GM23338 (cell line): ENCODE measurements at regions not wholly inside any gene's neighbourhood (a gene's known extent, or its start where the extent isn't known, plus 50 kb on each side); places are given as distances from the start of the nearest gene placed in this dataset.

Experiments
- ATAC-seq: fragments of 200-7000 bp; cut with Tn5 transposase; 3 replicates; pipeline ENCODE4 v1.9.1; 2020
- DNase-seq: peaks from one replicate; pipeline ENCODE4 v3.0.0-alpha.2; 2015; ENCODE audit warnings: low spot score
- H2AFZ ChIP-seq: fragments of 200-600 bp; sonication (generic); 2 replicates; pipeline ENCODE4 v1.8.0; 2016; ENCODE audit warnings: antibody characterized with exemption, mild to moderate bottlenecking, moderate library complexity
- H3F3A ChIP-seq: fragments of 200-600 bp; sonication (generic); replicated peaks from 2 replicates; pipeline ENCODE4 v1.8.0; 2017; ENCODE audit warnings: antibody characterized with exemption, mixed run types, low read depth
- H3K27ac ChIP-seq: fragments of 200-600 bp; sonication (generic); 2 replicates; pipeline ENCODE4 v1.6.1; 2016; ENCODE audit warnings: low read depth
- H3K27me3 ChIP-seq: fragments of 200-600 bp; sonication (generic); 2 replicates; pipeline ENCODE4 v1.8.0; 2016; ENCODE audit warnings: mild to moderate bottlenecking, mixed run types, moderate library complexity; ENCODE audit not compliant: insufficient read depth
- H3K36me3 ChIP-seq: fragments of 200-600 bp; sonication (generic); 2 replicates; pipeline ENCODE4 v1.8.0; 2016; ENCODE audit warnings: mild to moderate bottlenecking; ENCODE audit not compliant: insufficient read depth
- H3K4me1 ChIP-seq: fragments of 200-600 bp; sonication (generic); 2 replicates; pipeline ENCODE4 v1.8.0; 2016; ENCODE audit warnings: mild to moderate bottlenecking, moderate library complexity; ENCODE audit not compliant: insufficient read depth
- H3K4me2 ChIP-seq: fragments of 200-600 bp; sonication (generic); 2 replicates; pipeline ENCODE4 v1.7.1; 2017; ENCODE audit warnings: mixed run types
- H3K4me3 ChIP-seq: fragments of 200-600 bp; sonication (generic); 2 replicates; pipeline ENCODE4 v1.6.1; 2016; ENCODE audit warnings: mixed run types
- H3K79me2 ChIP-seq: fragments of 200-600 bp; sonication (generic); replicated peaks from 2 replicates; pipeline ENCODE4 v1.8.0; 2017; ENCODE audit warnings: mild to moderate bottlenecking; ENCODE audit not compliant: insufficient read depth
- H3K9me2 ChIP-seq: fragments of 200-600 bp; sonication (generic); 2 replicates; pipeline ENCODE4 v1.8.0; 2017; ENCODE audit not compliant: insufficient read depth
- H4K20me1 ChIP-seq: fragments of 200-600 bp; sonication (generic); replicated peaks from 2 replicates; pipeline ENCODE4 v1.8.0; 2017; ENCODE audit warnings: mild to moderate bottlenecking; ENCODE audit not compliant: insufficient read depth
- H3K27ac Mint-ChIP-seq: 2 replicates; pipeline ENCODE4 v1.8.0; 2020; ENCODE audit warnings: inconsistent platforms, mild to moderate bottlenecking, moderate library complexity, mixed read lengths
- H3K27me3 Mint-ChIP-seq: 3 replicates; pipeline ENCODE4 v1.8.0; 2022; ENCODE audit warnings: low read depth, mild to moderate bottlenecking, moderate library complexity, mixed read lengths, inconsistent platforms; ENCODE audit not compliant: insufficient read depth, poor library complexity
- H3K36me3 Mint-ChIP-seq: 3 replicates; pipeline ENCODE4 v1.8.0; 2021; ENCODE audit warnings: low read depth, mild to moderate bottlenecking, inconsistent platforms, moderate library complexity, mixed read lengths
- H3K4me1 Mint-ChIP-seq: 3 replicates; pipeline ENCODE4 v1.8.0; 2020; ENCODE audit warnings: mild to moderate bottlenecking, inconsistent platforms, mixed read lengths
- H3K4me3 Mint-ChIP-seq: 3 replicates; pipeline ENCODE4 v1.8.0; 2021; ENCODE audit warnings: moderate library complexity, mild to moderate bottlenecking, inconsistent platforms, mixed read lengths
- H3K9me3 Mint-ChIP-seq: 3 replicates; pipeline ENCODE4 v1.8.0; 2020; ENCODE audit warnings: moderate library complexity, mild to moderate bottlenecking, inconsistent platforms, mixed read lengths
- CREB1 ChIP-seq: fragments of 250-450 bp; sonication (Bioruptor Pico); IDR thresholded peaks from 2 replicates; pipeline ENCODE4 v1.5.0; 2020; ENCODE audit warnings: low read depth, mild to moderate bottlenecking, moderate library complexity
- CTCF ChIP-seq, 2 experiments: fragments of 200-600 bp in 1 of 2; sonication (generic) in 1 of 2; conservative IDR thresholded peaks; 2 replicates each; pipeline versions ENCODE4 v1.5.1 to v1.6.1; 2016 to 2017; ENCODE audit warnings: antibody characterized with exemption in 2 of 2, low read depth in 2 of 2, mild to moderate bottlenecking in 2 of 2, moderate library complexity in 1 of 2
- ETS1 ChIP-seq: IDR thresholded peaks from 2 replicates; pipeline ENCODE4 v1.6.1; 2016; ENCODE audit warnings: antibody characterized with exemption
- EZH2 ChIP-seq: fragments of 200-600 bp; sonication (generic); IDR thresholded peaks from one replicate; pipeline ENCODE4 v1.8.0; 2017; ENCODE audit warnings: antibody characterized with exemption, mild to moderate bottlenecking, low read depth; ENCODE audit not compliant: unreplicated experiment
- EZH2phosphoT487 ChIP-seq: fragments of 200-600 bp; sonication (generic); IDR thresholded peaks from one replicate; pipeline ENCODE4 v1.8.1; 2018; ENCODE audit warnings: antibody characterized with exemption; ENCODE audit not compliant: unreplicated experiment
- JUNB ChIP-seq: IDR thresholded peaks from one replicate; pipeline ENCODE4 v1.6.1; 2016; ENCODE audit warnings: antibody characterized with exemption; ENCODE audit not compliant: unreplicated experiment
- NANOG ChIP-seq: IDR thresholded peaks from 2 replicates; pipeline ENCODE4 v1.6.1; 2016; ENCODE audit warnings: antibody characterized with exemption, borderline replicate concordance
- POLR2AphosphoS5 ChIP-seq: IDR thresholded peaks from 2 replicates; pipeline ENCODE4 v1.6.1; 2016; ENCODE audit warnings: antibody characterized with exemption, low read depth
- REST ChIP-seq: IDR thresholded peaks from one replicate; pipeline ENCODE4 v1.6.1; 2018; ENCODE audit warnings: antibody characterized with exemption; ENCODE audit not compliant: unreplicated experiment
- STAT1 ChIP-seq: IDR thresholded peaks from one replicate; pipeline ENCODE4 v1.6.1; 2016; ENCODE audit warnings: antibody characterized with exemption; ENCODE audit not compliant: unreplicated experiment
- ZNF114 ChIP-seq: fragments of 250-450 bp; sonication (Bioruptor Pico); IDR thresholded peaks from 2 replicates; pipeline ENCODE4 v1.5.0; 2020; ENCODE audit warnings: mild to moderate bottlenecking, moderate library complexity
- ZNF331 ChIP-seq: fragments of 250-450 bp; sonication (Bioruptor Pico); IDR thresholded peaks from 2 replicates; pipeline ENCODE4 v1.5.0; 2020; ENCODE audit warnings: low read depth, mild to moderate bottlenecking, moderate library complexity
- ZNF462 ChIP-seq: fragments of 250-450 bp; sonication (Bioruptor Pico); IDR thresholded peaks from 2 replicates; pipeline ENCODE4 v1.5.0; 2020; ENCODE audit warnings: mild to moderate bottlenecking, moderate library complexity

- Histone ChIP-seq H3K4me2 (no peak overlapping the region), H2AFZ (no peak overlapping the region; the same call in 1 of the 2 replicates), H3K4me3 (no peak overlapping the region), H4K20me1 (no peaks in the 10 kb centered on the region), H3F3A (no peaks in the 10 kb centered on the region), H3K79me2 (no peaks in the 10 kb centered on the region), H3K9me2 (no peaks in the 10 kb centered on the region; the same call in 1 of the 2 replicates), H3K27ac (no peak overlapping the region), H3K4me1 (no peaks in the 10 kb centered on the region), H3K36me3 (no peaks in the 10 kb centered on the region), H3K27me3 (no peaks in the 10 kb centered on the region)
- Mint-ChIP-seq H3K9me3 (no peaks in the 10 kb centered on the region), H3K36me3 (no peaks in the 10 kb centered on the region), H3K4me3 (no peak overlapping the region), H3K27ac (no peak overlapping the region), H3K4me1 (no peaks in the 10 kb centered on the region), H3K27me3 (no peaks in the 10 kb centered on the region)
- DNase-seq (no peak), ATAC-seq (no peak)
- no peak for TF ChIP-seq ZNF462 (CRISPR knock-in tag)
- TF ChIP-seq CREB1 (CRISPR knock-in tag) = no peak
- TF ChIP-seq STAT1 = no peak
- no peak for TF ChIP-seq CTCF (conservative IDR thresholded peaks at IDR 0.05; ENCODE audit: low read depth in 2 of 2)
- TF ChIP-seq POLR2AphosphoS5 = no peak
- TF ChIP-seq NANOG = no peak
- TF ChIP-seq ETS1 = no peak
- TF ChIP-seq REST = no peak
- TF ChIP-seq EZH2 = no peak
- no peak for TF ChIP-seq ZNF331 (CRISPR knock-in tag)
- TF ChIP-seq JUNB = no peak
- no peak for TF ChIP-seq EZH2phosphoT487
- no peak for TF ChIP-seq ZNF114 (CRISPR knock-in tag)
These were observed 113.0 kb upstream of the DAAM1 start for GRCh38 chr14:59075506-59075905.
